HEK293 (cell line): ENCODE measurements at regions not wholly inside any gene's neighbourhood (a gene's known extent, or its start where the extent isn't known, plus 50 kb on each side); places are given as distances from the start of the nearest gene placed in this dataset.

Experiments used
- ATF2 ChIP-seq: fragments of 450-650 bp; formaldehyde crosslinking; IDR thresholded peaks from 2 replicates; pipeline ENCODE4 v1.5.1; 2016; ENCODE audit warnings: missing biosample characterization, missing genetic modification characterization, low read depth
- ZNF175 ChIP-seq: fragments of 450-650 bp; formaldehyde crosslinking; IDR thresholded peaks from 2 replicates; pipeline ENCODE4 v1.5.1; 2016; ENCODE audit warnings: missing biosample characterization, missing genetic modification characterization
- ZNF280D ChIP-seq: fragments of 450-650 bp; formaldehyde crosslinking; IDR thresholded peaks from 2 replicates; pipeline ENCODE4 v1.5.1; 2016; ENCODE audit warnings: missing biosample characterization, missing genetic modification characterization
- ZNF501 ChIP-seq: fragments of 450-650 bp; formaldehyde crosslinking; IDR thresholded peaks from 2 replicates; pipeline ENCODE4 v1.5.1; 2016; ENCODE audit warnings: missing biosample characterization, missing genetic modification characterization
- ZNF544 ChIP-seq: fragments of 450-650 bp; formaldehyde crosslinking; IDR thresholded peaks from 2 replicates; pipeline ENCODE4 v1.5.0; 2017; ENCODE audit warnings: missing biosample characterization, missing genetic modification characterization
- ZNF558 ChIP-seq: fragments of 450-650 bp; formaldehyde crosslinking; IDR thresholded peaks from 2 replicates; pipeline ENCODE4 v1.5.1; 2016; ENCODE audit warnings: missing biosample characterization, missing genetic modification characterization
- ZNF560 ChIP-seq: fragments of 450-650 bp; formaldehyde crosslinking; IDR thresholded peaks from 2 replicates; pipeline ENCODE4 v1.5.1; 2017; ENCODE audit warnings: missing biosample characterization, missing genetic modification characterization, borderline replicate concordance
- ZNF626 ChIP-seq: fragments of 450-650 bp; sonication (Bioruptor Pico); formaldehyde crosslinking; IDR thresholded peaks from 2 replicates; pipeline ENCODE4 v1.5.1; 2018; ENCODE audit warnings: missing biosample characterization, missing genetic modification characterization, inconsistent platforms
- ZNF677 ChIP-seq: fragments of 450-650 bp; IDR thresholded peaks from 2 replicates; pipeline ENCODE4 v1.5.0; 2018; ENCODE audit warnings: missing biosample characterization, mild to moderate bottlenecking, missing genetic modification characterization, moderate library complexity
- ZNF701 ChIP-seq: fragments of 450-650 bp; formaldehyde crosslinking; IDR thresholded peaks from 2 replicates; pipeline ENCODE4 v1.5.1; 2016; ENCODE audit warnings: missing biosample characterization, missing genetic modification characterization
- TF ChIP-seq, protein P1 (sequence below): fragments of 450-650 bp; formaldehyde crosslinking; IDR thresholded peaks from 2 replicates; pipeline ENCODE4 v1.5.1; 2017; ENCODE audit warnings: missing biosample characterization, missing genetic modification characterization

DNA sequence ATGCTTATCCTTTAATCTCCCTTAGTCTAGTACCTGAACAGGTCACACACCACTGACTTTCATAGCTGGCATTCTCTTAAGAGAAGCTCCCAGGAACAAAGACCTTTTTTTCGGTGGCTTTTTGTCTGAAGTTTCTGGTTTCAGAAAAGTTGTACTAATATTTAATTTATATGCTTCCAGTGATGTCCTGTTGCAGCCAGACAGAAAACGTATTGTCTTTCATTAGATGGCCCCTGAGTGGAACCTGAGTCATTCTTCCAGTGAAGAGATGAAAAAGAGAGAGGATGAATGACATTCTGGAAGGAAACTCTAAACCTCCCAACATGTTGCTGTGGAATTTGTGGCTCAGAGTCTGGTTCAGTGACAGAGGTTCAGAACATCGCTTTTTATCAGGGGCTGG, 274.8 kb upstream of the TAC1 start:
- TF ChIP-seq ZNF701 (no peak), ZNF558 (tag by site-specific recombination) (no peak), ZNF544 (tag by site-specific recombination) (no peak), ATF2 (tag by site-specific recombination) (no peak), ZNF501 (tag by site-specific recombination) (no peak), ZNF560 (tag by site-specific recombination) (no peak), ZNF626 (tag by site-specific recombination) (no peak), ZNF175 (tag by site-specific recombination) (no peak), ZNF280D (no peak), ZNF677 (tag by site-specific recombination) (no peak)
- TF ChIP-seq, protein P1, sequence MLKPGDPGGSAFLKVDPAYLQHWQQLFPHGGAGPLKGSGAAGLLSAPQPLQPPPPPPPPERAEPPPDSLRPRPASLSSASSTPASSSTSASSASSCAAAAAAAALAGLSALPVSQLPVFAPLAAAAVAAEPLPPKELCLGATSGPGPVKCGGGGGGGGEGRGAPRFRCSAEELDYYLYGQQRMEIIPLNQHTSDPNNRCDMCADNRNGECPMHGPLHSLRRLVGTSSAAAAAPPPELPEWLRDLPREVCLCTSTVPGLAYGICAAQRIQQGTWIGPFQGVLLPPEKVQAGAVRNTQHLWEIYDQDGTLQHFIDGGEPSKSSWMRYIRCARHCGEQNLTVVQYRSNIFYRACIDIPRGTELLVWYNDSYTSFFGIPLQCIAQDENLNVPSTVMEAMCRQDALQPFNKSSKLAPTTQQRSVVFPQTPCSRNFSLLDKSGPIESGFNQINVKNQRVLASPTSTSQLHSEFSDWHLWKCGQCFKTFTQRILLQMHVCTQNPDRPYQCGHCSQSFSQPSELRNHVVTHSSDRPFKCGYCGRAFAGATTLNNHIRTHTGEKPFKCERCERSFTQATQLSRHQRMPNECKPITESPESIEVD, result no peak
